Hepatocyte (in vitro differentiated cells): ENCODE measurements at regions not wholly inside any gene's neighbourhood (a gene's known extent, or its start where the extent isn't known, plus 50 kb on each side); places are given as distances from the start of the nearest gene placed in this dataset.

Experiments used
- DNase-seq: peaks from one replicate; pipeline ENCODE4 v3.0.0-alpha.2; 2016; ENCODE audit warnings: low spot score
- H2AFZ ChIP-seq: fragments of 200-600 bp; sonication (generic); 2 replicates; pipeline ENCODE4 v1.6.0; 2016; ENCODE audit warnings: antibody characterized with exemption, mild to moderate bottlenecking
- H3K27ac ChIP-seq: fragments of 200-600 bp; sonication (generic); 2 replicates; pipeline ENCODE4 v1.5.1; 2016; ENCODE audit warnings: mild to moderate bottlenecking
- H3K27me3 ChIP-seq: fragments of 200-600 bp; sonication (generic); 2 replicates; pipeline ENCODE4 v1.6.1; 2016
- H3K36me3 ChIP-seq: fragments of 200-600 bp; sonication (generic); replicated peaks from 2 replicates; pipeline ENCODE4 v1.5.1; 2016; ENCODE audit warnings: low read depth; ENCODE audit not compliant: insufficient read depth
- H3K4me1 ChIP-seq: fragments of 200-600 bp; sonication (generic); 2 replicates; pipeline ENCODE4 v1.5.1; 2016; ENCODE audit warnings: mild to moderate bottlenecking, moderate library complexity; ENCODE audit not compliant: insufficient read depth
- H3K4me2 ChIP-seq: fragments of 200-600 bp; sonication (generic); 2 replicates; pipeline ENCODE4 v1.6.0; 2016
- H3K4me3 ChIP-seq: fragments of 200-600 bp; sonication (generic); 2 replicates; pipeline ENCODE4 v1.5.1; 2016; ENCODE audit warnings: mild to moderate bottlenecking
- H3K79me2 ChIP-seq: fragments of 200-600 bp; sonication (generic); 2 replicates; pipeline ENCODE4 v1.6.0; 2017; ENCODE audit warnings: mild to moderate bottlenecking
- H3K9me2 ChIP-seq: fragments of 200-600 bp; sonication (generic); replicated peaks from 2 replicates; pipeline ENCODE4 v1.6.0; 2017; ENCODE audit warnings: mild to moderate bottlenecking; ENCODE audit not compliant: insufficient read depth
- H3K9me3 ChIP-seq: fragments of 200-600 bp; sonication (generic); 2 replicates; pipeline ENCODE4 v1.5.1; 2016; ENCODE audit warnings: low read depth, mild to moderate bottlenecking
- H4K20me1 ChIP-seq: fragments of 200-600 bp; sonication (generic); 2 replicates; pipeline ENCODE4 v1.6.0; 2016; ENCODE audit warnings: mild to moderate bottlenecking; ENCODE audit not compliant: insufficient read depth, poor library complexity, severe bottlenecking
- CTCF ChIP-seq: fragments of 200-600 bp; sonication (generic); IDR thresholded peaks from 2 replicates; pipeline ENCODE4 v1.5.1; 2016; ENCODE audit warnings: antibody characterized with exemption, mild to moderate bottlenecking; ENCODE audit not compliant: poor library complexity
- EZH2 ChIP-seq: fragments of 200-600 bp; sonication (generic); IDR thresholded peaks from 2 replicates; pipeline ENCODE4 v1.6.1; 2016; ENCODE audit warnings: antibody characterized with exemption, mild to moderate bottlenecking, borderline replicate concordance
- EZH2phosphoT487 ChIP-seq: fragments of 200-600 bp; sonication (generic); IDR thresholded peaks from one replicate; pipeline ENCODE4 v1.6.1; 2018; ENCODE audit warnings: antibody characterized with exemption, mild to moderate bottlenecking, low read depth, moderate library complexity; ENCODE audit not compliant: unreplicated experiment, severe bottlenecking
- WGBS: methylation state at CpG from one replicate; pipeline ENCODE4 v1.1.6; 2016; ENCODE audit warnings: low lambda C conversion rate; ENCODE audit errors: missing lambda C conversion rate; 5-methylcytosine and 5-hydroxymethylcytosine counted together

GRCh38 chr5:3386637-3387036 is 209.0 kb upstream of the IRX1 start:
- Histone ChIP-seq H2AFZ (no peak overlapping the region), H3K9me2 (no peaks in the 10 kb centered on the region), H3K4me2 (no peak overlapping the region), H3K4me3 (no peak overlapping the region), H3K27ac (no peak overlapping the region), H3K9me3 (no peaks in the 10 kb centered on the region), H3K4me1 (no peaks in the 10 kb centered on the region), H4K20me1 (no peaks in the 10 kb centered on the region), H3K27me3 (no peaks in the 10 kb centered on the region), H3K79me2 (no peaks in the 10 kb centered on the region), H3K36me3 (no peaks in the 10 kb centered on the region)
- TF ChIP-seq EZH2 (no peak), EZH2phosphoT487 (no peak), CTCF (no peak)
- WGBS = 87% methylated on average over 17 of the region's 17 CpGs
- no peak for DNase-seq

- TF ChIP-seq EZH2 = no peak
- TF ChIP-seq EZH2phosphoT487 = no peak
- no peak for TF ChIP-seq CTCF
Observed at GRCh38 chr5:3385991-3386519, 209.6 kb upstream of the IRX1 start.

GRCh38 chr5:3384531-3384930 is 211.1 kb upstream of the IRX1 start:
- Histone ChIP-seq H3K4me1 (no peaks in the 10 kb centered on the region), H3K36me3 (no peaks in the 10 kb centered on the region), H4K20me1 (no peaks in the 10 kb centered on the region), H3K4me3 (no peak overlapping the region), H3K4me2 (no peak overlapping the region), H3K9me3 (no peaks in the 10 kb centered on the region), H3K9me2 (no peaks in the 10 kb centered on the region), H2AFZ (no peak overlapping the region), H3K79me2 (no peaks in the 10 kb centered on the region), H3K27me3 (no peaks in the 10 kb centered on the region), H3K27ac (no peak overlapping the region)
- WGBS = 91% methylated on average over 7 of the region's 7 CpGs
- TF ChIP-seq EZH2phosphoT487 = no peak
- TF ChIP-seq CTCF = no peak
- no peak for TF ChIP-seq EZH2
- DNase-seq = no peak

More at GRCh38 chr5:3385991-3386519, 209.6 kb upstream of the IRX1 start:
- no peak for DNase-seq
- Histone ChIP-seq H3K27me3 (no peaks in the 10 kb centered on the region), H3K36me3 (no peaks in the 10 kb centered on the region), H3K4me2 (no peak overlapping the region), H3K9me2 (no peaks in the 10 kb centered on the region), H3K9me3 (no peaks in the 10 kb centered on the region), H3K27ac (no peak overlapping the region), H2AFZ (no peak overlapping the region), H4K20me1 (no peaks in the 10 kb centered on the region), H3K4me3 (no peak overlapping the region), H3K79me2 (no peaks in the 10 kb centered on the region), H3K4me1 (no peaks in the 10 kb centered on the region)
- 71% methylated on average over 16 of the region's 16 CpGs for WGBS

- H3K4me3 ChIP-seq = no peak overlapping the region
- no peaks in the 10 kb centered on the region for H3K36me3 ChIP-seq
- no peaks in the 10 kb centered on the region for H3K9me2 ChIP-seq
- H3K4me1 ChIP-seq = no peaks in the 10 kb centered on the region
- no peaks in the 10 kb centered on the region for H3K9me3 ChIP-seq
- WGBS = 93% methylated on average over 9 of the region's 9 CpGs
- no peak for TF ChIP-seq EZH2phosphoT487
- TF ChIP-seq CTCF = no peak
- no peak for TF ChIP-seq EZH2
- H3K27ac ChIP-seq = no peak overlapping the region
- no peak overlapping the region for H2AFZ ChIP-seq
- no peaks in the 10 kb centered on the region for H3K79me2 ChIP-seq
- no peak overlapping the region for H3K4me2 ChIP-seq
- no peaks in the 10 kb centered on the region for H4K20me1 ChIP-seq
- H3K27me3 ChIP-seq = no peaks in the 10 kb centered on the region
- no peak for DNase-seq
Observed at GRCh38 chr5:3382782-3383181, 212.8 kb upstream of the IRX1 start.
